GM18907 (cell line): ENCODE measurements at regions not wholly inside any gene's neighbourhood (a gene's known extent, or its start where the extent isn't known, plus 50 kb on each side); places are given as distances from the start of the nearest gene placed in this dataset.

Source experiments
- ATAC-seq: cut with Tn5 transposase; IDR thresholded peaks from one replicate; pipeline ENCODE4 v1.9.1; 2021; ENCODE audit warnings: mild to moderate bottlenecking, moderate library complexity; ENCODE audit not compliant: unreplicated experiment

- ATAC-seq = no peak
These were observed 189.1 kb upstream of the ALCAM start for GRCh38 chr3:105177576-105177975.

GRCh38 chr3:105187344-105187743 is 179.4 kb upstream of the ALCAM start:
- no peak for ATAC-seq

- ATAC-seq = no peak
These were observed 171.4 kb upstream of the ALCAM start for GRCh38 chr3:105195260-105195659.

DNA sequence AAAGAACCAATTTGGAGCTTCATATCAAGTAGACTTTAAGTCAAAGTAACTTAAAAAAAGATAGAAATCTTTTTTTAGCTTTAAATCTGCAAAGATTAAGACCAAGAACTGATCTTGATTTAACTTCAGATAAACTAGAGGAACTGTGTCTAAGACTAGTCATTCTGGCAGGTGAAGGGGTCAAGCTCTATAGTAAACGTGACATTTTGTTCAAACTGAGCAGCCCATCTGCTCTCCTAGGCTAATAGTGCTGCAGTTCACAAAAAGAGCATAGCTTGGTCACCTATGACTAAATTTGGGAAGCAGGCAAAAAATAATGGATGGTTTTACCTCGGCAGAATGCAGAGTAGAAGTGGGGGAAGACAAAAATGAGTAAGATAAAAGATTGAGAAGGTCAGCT is 168.8 kb upstream of the ALCAM start:
- ATAC-seq = no peak

GRCh38 chr3:105199217-105199616 is 167.5 kb upstream of the ALCAM start:
- no peak for ATAC-seq

DNA sequence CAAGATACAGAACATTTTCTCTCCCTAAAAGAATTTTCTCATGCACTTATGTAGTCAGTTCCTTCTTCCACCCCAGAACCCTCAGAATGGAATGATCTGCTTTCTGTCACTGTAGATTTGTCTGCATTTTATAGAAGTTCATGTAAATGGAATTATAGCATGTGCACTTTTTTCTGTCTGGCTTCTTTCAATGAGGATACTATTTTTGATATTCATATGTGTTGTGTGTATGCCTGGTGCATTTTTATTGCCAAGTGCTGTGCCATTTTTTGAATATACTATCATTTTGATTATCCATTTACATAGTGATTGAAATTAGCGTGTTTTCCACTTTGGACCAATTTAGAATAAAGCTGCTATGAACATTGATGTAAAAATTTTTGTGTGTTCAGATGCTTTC is 156.6 kb upstream of the ALCAM start:
- ATAC-seq = no peak

GRCh38 chr3:105214590-105214989 is 152.1 kb upstream of the ALCAM start:
- ATAC-seq = no peak

GRCh38 chr3:105222568-105223093 is 144.1 kb upstream of the ALCAM start:
- ATAC-seq = no peak

- no peak for ATAC-seq
These were observed 142.9 kb upstream of the ALCAM start for GRCh38 chr3:105223815-105224214.

- ATAC-seq = no peak
These were observed 138.0 kb upstream of the ALCAM start for GRCh38 chr3:105228696-105229095.

DNA sequence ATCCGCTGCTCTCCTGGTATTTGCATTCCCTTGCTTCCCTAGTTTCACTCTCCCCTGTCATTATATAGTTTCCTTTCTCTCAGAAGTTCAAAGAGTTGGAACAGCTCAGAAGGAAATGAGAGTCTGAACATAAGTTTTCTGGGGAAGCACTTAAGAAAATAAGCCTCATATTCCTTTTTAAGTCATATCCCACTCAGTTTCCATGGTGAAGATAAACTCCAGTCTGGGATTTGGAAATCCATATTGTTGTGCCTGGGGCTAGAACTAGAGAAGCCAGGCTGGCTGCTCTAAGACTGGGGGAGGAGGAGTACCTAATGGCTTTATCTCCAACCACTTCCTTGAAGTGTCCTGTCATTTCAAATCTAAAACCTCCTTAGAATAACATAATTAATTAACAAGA is 134.2 kb upstream of the ALCAM start:
- ATAC-seq = no peak

DNA sequence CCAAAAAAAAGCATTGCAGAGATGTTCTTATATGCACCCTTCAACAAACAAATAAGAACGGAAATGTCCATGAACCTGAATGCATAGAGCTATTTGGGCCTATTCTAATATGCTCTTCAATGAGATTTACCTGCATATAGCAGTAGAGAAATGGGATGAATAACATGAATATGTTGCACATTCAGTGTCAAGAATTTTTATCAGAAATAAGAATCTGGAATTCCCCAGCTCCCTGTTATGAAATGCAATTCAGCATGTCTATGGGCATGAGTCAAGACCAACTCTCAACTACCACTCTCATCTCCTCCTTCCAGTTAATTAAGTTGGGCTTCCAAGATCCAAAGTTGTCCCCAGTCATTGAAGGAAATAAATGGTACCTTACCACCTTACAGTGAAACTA is 133.7 kb upstream of the ALCAM start:
- no peak for ATAC-seq

GRCh38 chr3:105235221-105235620 is 131.5 kb upstream of the ALCAM start:
- ATAC-seq = no peak

- no peak for ATAC-seq
These were observed 130.9 kb upstream of the ALCAM start for GRCh38 chr3:105235785-105236184.

DNA sequence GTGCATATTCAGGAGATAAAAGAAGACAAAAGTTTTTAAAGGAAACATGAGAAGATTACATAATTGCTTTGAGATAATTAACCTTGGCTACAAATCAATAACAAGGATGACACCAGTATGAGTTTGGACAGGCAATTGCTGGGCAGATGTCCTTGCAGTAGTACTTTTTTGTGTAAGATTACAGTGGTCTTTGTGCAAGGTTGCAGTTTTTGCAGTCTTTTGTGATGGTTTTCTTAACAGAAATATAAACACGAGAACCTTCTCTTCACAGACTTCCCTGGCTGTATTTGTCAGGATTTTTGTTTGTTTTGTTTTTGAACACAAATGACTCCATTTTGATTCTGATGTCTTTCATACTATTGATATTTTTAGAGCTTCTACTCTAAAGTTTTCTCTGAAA is 128.3 kb upstream of the ALCAM start:
- ATAC-seq = no peak

DNA sequence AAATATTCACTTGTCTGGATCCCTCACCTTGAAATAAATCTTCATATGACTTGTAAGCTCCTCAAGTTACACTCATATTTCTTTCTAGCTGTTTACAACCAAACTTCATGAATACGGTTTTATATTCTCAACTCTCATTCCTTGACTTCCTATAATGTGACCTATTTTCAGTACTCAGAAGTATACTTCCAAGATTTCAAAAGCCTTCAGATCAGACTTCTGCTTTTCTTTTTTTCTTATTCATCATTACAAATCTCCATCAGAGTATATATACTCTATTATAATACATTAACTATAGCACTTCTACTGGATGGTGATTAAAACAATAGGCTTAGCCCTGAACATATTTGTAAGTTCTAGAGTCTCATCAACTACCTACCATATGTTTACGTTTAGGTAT is 123.6 kb upstream of the ALCAM start:
- no peak for ATAC-seq

DNA sequence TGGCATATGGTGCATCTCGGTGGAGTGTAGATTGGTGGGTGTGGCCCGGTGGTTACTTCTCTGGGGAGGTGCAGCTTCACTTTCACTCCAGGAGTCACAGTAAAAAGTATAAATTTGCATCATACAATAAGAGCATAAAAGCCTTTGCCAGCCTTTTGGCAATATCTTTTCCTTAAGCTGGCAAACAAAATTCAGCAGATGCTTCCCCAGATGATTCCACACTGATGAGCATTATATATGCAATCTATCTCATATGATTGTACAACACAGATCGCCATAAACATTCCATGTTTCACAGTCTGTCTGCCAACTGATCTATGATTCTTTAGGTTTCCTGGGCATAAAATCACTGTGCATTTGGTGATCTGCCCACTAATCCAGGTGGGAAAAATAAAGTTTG is 120.2 kb upstream of the ALCAM start:
- no peak for ATAC-seq

GRCh38 chr3:105253225-105253624 is 113.5 kb upstream of the ALCAM start:
- no peak for ATAC-seq

DNA sequence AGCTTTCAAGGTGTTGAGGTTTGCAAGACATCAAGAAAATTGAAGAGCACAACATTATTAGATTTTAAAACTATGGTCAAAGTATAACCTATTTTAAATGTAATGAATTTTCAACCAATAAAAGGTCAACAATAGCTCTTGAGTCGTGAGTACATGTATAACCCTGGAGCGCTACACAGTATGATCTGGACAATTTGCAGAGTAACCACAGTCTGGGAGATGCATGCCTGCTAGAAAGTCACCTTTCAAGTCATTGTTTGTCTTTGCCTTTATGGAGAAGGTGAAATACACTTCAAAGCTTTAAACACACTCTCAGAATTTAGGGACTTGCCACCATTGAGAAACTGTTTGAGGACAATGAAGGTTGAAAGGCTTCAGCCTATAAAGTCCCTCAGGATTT is 112.6 kb upstream of the ALCAM start:
- no peak for ATAC-seq

DNA sequence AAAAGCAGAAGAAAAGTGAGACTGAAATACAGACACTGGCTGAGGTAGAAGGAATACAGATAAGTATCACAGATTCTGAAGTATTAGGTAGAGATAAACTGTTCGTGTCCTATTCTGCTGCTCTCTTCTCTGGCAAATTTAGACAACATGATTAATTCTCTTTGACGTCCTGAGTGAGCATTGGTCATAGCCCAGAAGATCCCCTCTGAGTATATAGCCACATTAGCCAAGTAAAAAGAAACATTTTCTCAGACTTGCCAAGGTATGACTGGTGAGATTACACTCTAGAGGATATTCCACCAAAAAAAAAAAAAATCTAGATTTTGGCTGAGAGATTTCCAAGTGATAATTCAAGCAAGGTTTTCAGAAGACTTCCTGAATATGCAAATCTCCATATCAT is 111.4 kb upstream of the ALCAM start:
- ATAC-seq = no peak

GRCh38 chr3:105259496-105259895 is 107.2 kb upstream of the ALCAM start:
- ATAC-seq = no peak

DNA sequence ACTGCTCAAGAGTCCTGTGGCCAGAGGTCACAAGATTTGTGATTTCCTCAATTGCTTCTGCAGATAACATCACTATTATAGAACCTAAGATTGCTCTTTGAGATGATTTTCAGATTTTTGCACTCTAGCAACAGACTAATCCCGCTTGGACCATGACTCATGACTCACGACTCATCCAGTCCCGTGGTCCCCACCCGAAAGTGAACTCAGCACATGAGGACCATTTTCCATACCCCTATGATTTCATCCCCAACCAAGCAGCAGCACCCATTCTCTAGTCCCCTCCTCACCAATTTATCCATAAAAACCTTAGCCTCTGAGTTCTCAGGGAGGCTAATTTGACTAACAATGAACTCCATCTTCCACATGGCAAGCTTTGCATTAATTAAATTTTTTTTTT is 106.3 kb upstream of the ALCAM start:
- ATAC-seq = no peak

GRCh38 chr3:105274536-105274935 is 92.2 kb upstream of the ALCAM start:
- no peak for ATAC-seq

DNA sequence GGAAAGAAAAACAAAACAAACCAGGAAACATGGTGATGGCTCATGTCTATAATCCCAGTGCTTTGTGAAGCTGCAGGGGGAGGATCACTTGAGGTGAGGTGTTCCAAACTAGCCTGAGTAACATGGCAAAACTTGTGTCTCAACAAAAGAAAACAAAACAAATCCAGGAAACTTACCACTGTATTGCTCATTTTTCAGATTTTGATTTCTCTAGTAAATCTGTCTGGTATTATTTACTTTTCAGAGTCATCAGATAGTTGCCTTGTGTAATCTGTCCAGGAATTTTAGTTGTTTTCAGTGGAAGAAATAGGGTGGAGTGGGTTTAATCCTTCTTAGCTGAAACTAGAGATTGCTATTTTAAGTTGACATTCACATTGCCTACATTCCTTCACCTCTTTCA is 91.8 kb upstream of the ALCAM start:
- ATAC-seq = no peak
